Left ventricle myocardium inferior (tissue), 1 donor: ENCODE measurements at regions not wholly inside any gene's neighbourhood (a gene's known extent, or its start where the extent isn't known, plus 50 kb on each side); places are given as distances from the start of the nearest gene placed in this dataset.
A peak's percentile ranks its signal among the peaks of the same experiment; 100 is the strongest.

Source experiments
- DNase-seq: peaks from one replicate; pipeline ENCODE4 v3.0.0-alpha.2; 2020
- H3K27ac ChIP-seq: fragments of 200-600 bp; replicated peaks from 2 replicates; pipeline ENCODE4 v1.8.0; 2021
- H3K27me3 ChIP-seq: fragments of 200-600 bp; 2 replicates; pipeline ENCODE4 v1.8.0; 2021; ENCODE audit warnings: low read depth
- H3K36me3 ChIP-seq: fragments of 200-600 bp; 2 replicates; pipeline ENCODE4 v1.8.0; 2021
- H3K4me1 ChIP-seq: fragments of 200-600 bp; 2 replicates; pipeline ENCODE4 v1.8.0; 2021
- H3K4me3 ChIP-seq: fragments of 200-600 bp; 2 replicates; pipeline ENCODE4 v1.8.0; 2021; ENCODE audit warnings: mild to moderate bottlenecking, moderate library complexity
- H3K9me3 ChIP-seq: fragments of 200-600 bp; replicated peaks from 2 replicates; pipeline ENCODE4 v1.8.0; 2021
- intact Hi-C: fragments of 100-400 bp; cut with micrococcal nuclease; formaldehyde crosslinking; loops from one replicate; pipeline ENCODE4 v1.11.0; 2022
- TF ChIP-seq, protein P1 (sequence below): fragments of 200-600 bp; IDR thresholded peaks from 2 replicates; pipeline ENCODE4 v1.8.0; 2021; ENCODE audit warnings: antibody characterized with exemption, mild to moderate bottlenecking, borderline replicate concordance
- donor health status: DM: no; HTN: yes; CAD: no; lungs with severe emphysema.

- no peaks in the 10 kb centered on the region for H3K36me3 ChIP-seq
- TF ChIP-seq, protein P1, sequence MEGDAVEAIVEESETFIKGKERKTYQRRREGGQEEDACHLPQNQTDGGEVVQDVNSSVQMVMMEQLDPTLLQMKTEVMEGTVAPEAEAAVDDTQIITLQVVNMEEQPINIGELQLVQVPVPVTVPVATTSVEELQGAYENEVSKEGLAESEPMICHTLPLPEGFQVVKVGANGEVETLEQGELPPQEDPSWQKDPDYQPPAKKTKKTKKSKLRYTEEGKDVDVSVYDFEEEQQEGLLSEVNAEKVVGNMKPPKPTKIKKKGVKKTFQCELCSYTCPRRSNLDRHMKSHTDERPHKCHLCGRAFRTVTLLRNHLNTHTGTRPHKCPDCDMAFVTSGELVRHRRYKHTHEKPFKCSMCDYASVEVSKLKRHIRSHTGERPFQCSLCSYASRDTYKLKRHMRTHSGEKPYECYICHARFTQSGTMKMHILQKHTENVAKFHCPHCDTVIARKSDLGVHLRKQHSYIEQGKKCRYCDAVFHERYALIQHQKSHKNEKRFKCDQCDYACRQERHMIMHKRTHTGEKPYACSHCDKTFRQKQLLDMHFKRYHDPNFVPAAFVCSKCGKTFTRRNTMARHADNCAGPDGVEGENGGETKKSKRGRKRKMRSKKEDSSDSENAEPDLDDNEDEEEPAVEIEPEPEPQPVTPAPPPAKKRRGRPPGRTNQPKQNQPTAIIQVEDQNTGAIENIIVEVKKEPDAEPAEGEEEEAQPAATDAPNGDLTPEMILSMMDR = no peak
- no peak overlapping the region for H3K27ac ChIP-seq
- H3K9me3 ChIP-seq = peaks cover 26% of the 10 kb centered on the region
- no peak for DNase-seq
- H3K4me3 ChIP-seq = no peak overlapping the region
- intact Hi-C loops = no loop called here
- no peaks in the 10 kb centered on the region for H3K4me1 ChIP-seq
- H3K27me3 ChIP-seq = no peaks in the 10 kb centered on the region
These were observed 200.2 kb downstream of the KCNRG start for GRCh38 chr13:50215399-50215798.

GRCh38 chr13:50219743-50220142 is 204.5 kb downstream of the KCNRG start:
- no peak overlapping the region for H3K4me3 ChIP-seq
- no peaks in the 10 kb centered on the region for H3K27me3 ChIP-seq
- no peak overlapping the region for H3K27ac ChIP-seq
- H3K4me1 ChIP-seq = peaks cover 10% of the 10 kb centered on the region
- no peak for DNase-seq
- TF ChIP-seq, protein P1 = no peak
- peaks cover 15% of the 10 kb centered on the region for H3K9me3 ChIP-seq
- H3K36me3 ChIP-seq = no peaks in the 10 kb centered on the region
- intact Hi-C loops = no loop called here

GRCh38 chr13:50220938-50221337 is 205.7 kb downstream of the KCNRG start:
- Histone ChIP-seq H3K27ac (no peak overlapping the region), H3K9me3 (peaks cover 15% of the 10 kb centered on the region), H3K36me3 (no peaks in the 10 kb centered on the region), H3K4me1 (peaks cover 10% of the 10 kb centered on the region), H3K4me3 (no peak overlapping the region), H3K27me3 (no peaks in the 10 kb centered on the region)
- intact Hi-C loops = no loop called here
- TF ChIP-seq, protein P1 = no peak
- no peak for DNase-seq

DNA sequence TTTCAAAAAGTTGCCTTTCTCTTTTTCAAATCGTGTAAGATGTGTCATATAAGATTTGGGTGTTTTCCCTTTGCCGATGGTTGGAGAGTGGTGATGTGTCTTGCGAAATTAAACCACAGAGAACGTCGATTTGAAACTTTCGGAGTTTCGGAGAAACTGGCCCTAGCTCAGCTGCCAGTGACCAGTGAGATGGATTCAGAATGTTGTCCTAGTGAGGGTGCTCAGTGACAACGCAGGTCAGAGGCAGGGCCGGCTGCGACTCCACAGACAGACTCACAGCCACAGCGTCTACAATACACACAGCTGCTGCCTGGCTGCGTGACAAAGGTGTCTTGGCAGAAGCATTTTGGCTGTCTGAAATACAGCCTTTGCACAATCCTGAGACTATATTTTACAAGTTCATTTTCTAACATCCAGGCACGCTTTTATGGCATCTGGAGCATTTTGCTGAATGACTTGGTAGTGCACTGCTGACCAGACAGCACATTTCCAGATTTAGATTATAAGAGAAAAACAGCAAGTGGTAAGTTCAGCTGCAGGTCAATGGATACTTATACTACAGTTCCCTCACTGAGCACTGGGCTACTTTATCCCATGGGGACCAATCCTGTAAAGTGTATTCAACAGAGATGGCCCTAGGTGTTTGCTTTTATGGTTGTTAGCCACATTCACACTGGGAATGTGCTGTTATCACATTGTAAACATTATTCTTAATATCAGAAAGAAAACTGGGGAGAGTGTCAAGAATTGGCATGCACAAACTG is 207.5 kb downstream of the KCNRG start:
- H3K27ac ChIP-seq = peak overlapping the region; percentile 5
- H3K36me3 ChIP-seq = no peaks in the 10 kb centered on the region
- no peaks in the 10 kb centered on the region for H3K27me3 ChIP-seq
- TF ChIP-seq, protein P1 = no peak
- no peaks in the 10 kb centered on the region for H3K9me3 ChIP-seq
- peak overlapping the region; percentile 15 for H3K4me3 ChIP-seq
- intact Hi-C loops = no loop called here
- DNase-seq = peak; percentile 81
- peaks cover 13% of the 10 kb centered on the region for H3K4me1 ChIP-seq

- DNase-seq = no peak
- Histone ChIP-seq H3K4me1 (peaks cover 13% of the 10 kb centered on the region), H3K4me3 (no peak overlapping the region), H3K27ac (no peak overlapping the region), H3K27me3 (no peaks in the 10 kb centered on the region), H3K36me3 (no peaks in the 10 kb centered on the region), H3K9me3 (no peaks in the 10 kb centered on the region)
- intact Hi-C loops = no loop called here
- TF ChIP-seq, protein P1 = no peak
These were observed 209.3 kb downstream of the KCNRG start for GRCh38 chr13:50224534-50224933.
